K562 (cell line): ENCODE measurements at regions not wholly inside any gene's neighbourhood (a gene's known extent, or its start where the extent isn't known, plus 50 kb on each side); places are given as distances from the start of the nearest gene placed in this dataset.

ENCODE experiments used
- FOS ChIP-seq: IDR thresholded peaks from 3 replicates; pipeline ENCODE4 v1.6.1; 2011; ENCODE audit not compliant: insufficient read length; ENCODE audit errors: extremely low read depth
- JUNB ChIP-seq: fragments of 450-650 bp; formaldehyde crosslinking; conservative IDR thresholded peaks from 2 replicates; pipeline ENCODE4 v1.4.0; 2020; ENCODE audit warnings: mild to moderate bottlenecking
- KDM1A ChIP-seq, 2 experiments: fragments of 450-650 bp; IDR thresholded peaks; 2 replicates each; pipeline ENCODE4 v1.6.1; 2016; ENCODE audit warnings: mild to moderate bottlenecking in 2 of 2
- MTA1 ChIP-seq: fragments of 450-650 bp; IDR thresholded peaks from 2 replicates; pipeline ENCODE4 v1.6.1; 2017; ENCODE audit warnings: borderline replicate concordance
- SAP30 ChIP-seq: fragments of 200-600 bp; sonication (generic); IDR thresholded peaks from 2 replicates; pipeline ENCODE4 v1.6.1; 2012; ENCODE audit warnings: borderline replicate concordance, low read depth, mild to moderate bottlenecking, moderate library complexity, low read length, control low read depth, inconsistent platforms; ENCODE audit not compliant: insufficient read depth, poor library complexity, severe bottlenecking
- ZFP30 ChIP-seq: fragments of 250-450 bp; sonication (Bioruptor Pico); IDR thresholded peaks from 2 replicates; pipeline ENCODE4 v1.8.0; 2022; ENCODE audit warnings: moderate library complexity, mild to moderate bottlenecking, inconsistent platforms, borderline replicate concordance
- ZNF217 ChIP-seq: sonication (generic); formaldehyde crosslinking; IDR thresholded peaks from 2 replicates; pipeline ENCODE4 v1.8.0; 2022; ENCODE audit warnings: mild to moderate bottlenecking, missing genetic modification reagents
- ZNF444 ChIP-seq: fragments of 250-450 bp; sonication (Bioruptor Pico); IDR thresholded peaks from 2 replicates; pipeline ENCODE4 v1.4.0; 2020; ENCODE audit warnings: mild to moderate bottlenecking, moderate library complexity
- ZNF57 ChIP-seq: fragments of 450-650 bp; formaldehyde crosslinking; IDR thresholded peaks from 2 replicates; pipeline ENCODE4 v1.4.0; 2020; ENCODE audit warnings: mild to moderate bottlenecking, moderate library complexity
- ZNF764 ChIP-seq: fragments of 250-450 bp; sonication (Bioruptor Pico); IDR thresholded peaks from 2 replicates; pipeline ENCODE4 v1.4.0; 2020; ENCODE audit warnings: low read depth, mild to moderate bottlenecking, moderate library complexity
- TF ChIP-seq, protein P1 (sequence below): fragments of 250-450 bp; sonication (Bioruptor Pico); IDR thresholded peaks from 2 replicates; pipeline ENCODE4 v1.5.0; 2022; ENCODE audit warnings: mild to moderate bottlenecking
- TF ChIP-seq, protein P2 (sequence below): fragments of 450-650 bp; formaldehyde crosslinking; IDR thresholded peaks from 2 replicates; pipeline ENCODE4 v1.4.0; 2020; ENCODE audit warnings: mild to moderate bottlenecking, moderate library complexity

DNA sequence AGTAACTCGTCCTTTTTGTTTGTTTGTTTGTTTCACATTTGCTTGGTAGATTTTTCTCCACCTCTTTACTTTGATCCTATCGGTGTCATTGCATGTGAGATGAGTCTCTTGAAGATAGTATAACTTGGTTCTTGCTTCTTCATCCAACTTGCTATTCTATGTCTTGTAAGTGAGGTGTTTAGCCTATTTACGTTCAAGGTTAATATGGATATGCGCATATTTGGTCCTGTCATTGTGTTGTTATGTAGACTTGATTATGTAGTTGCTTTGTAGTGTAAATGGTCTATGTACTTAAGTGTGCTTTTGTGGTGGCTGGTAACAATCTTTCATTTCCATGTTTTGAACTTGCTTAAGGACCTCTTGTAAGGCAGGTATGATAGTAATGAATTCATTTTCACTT lies 192.8 kb upstream of the MAGI2 start (continued):
- no peak for TF ChIP-seq ZNF444 (CRISPR knock-in tag)
- no peak for TF ChIP-seq MTA1
- no peak for TF ChIP-seq ZNF764 (CRISPR knock-in tag)
- TF ChIP-seq KDM1A (IDR thresholded peaks at IDR 0.05): no peak
- TF ChIP-seq SAP30: no peak
- no peak for TF ChIP-seq ZNF217
- no peak for TF ChIP-seq FOS
- no peak for TF ChIP-seq ZFP30
- TF ChIP-seq JUNB (CRISPR knock-in tag): no peak
- TF ChIP-seq, protein P1, sequence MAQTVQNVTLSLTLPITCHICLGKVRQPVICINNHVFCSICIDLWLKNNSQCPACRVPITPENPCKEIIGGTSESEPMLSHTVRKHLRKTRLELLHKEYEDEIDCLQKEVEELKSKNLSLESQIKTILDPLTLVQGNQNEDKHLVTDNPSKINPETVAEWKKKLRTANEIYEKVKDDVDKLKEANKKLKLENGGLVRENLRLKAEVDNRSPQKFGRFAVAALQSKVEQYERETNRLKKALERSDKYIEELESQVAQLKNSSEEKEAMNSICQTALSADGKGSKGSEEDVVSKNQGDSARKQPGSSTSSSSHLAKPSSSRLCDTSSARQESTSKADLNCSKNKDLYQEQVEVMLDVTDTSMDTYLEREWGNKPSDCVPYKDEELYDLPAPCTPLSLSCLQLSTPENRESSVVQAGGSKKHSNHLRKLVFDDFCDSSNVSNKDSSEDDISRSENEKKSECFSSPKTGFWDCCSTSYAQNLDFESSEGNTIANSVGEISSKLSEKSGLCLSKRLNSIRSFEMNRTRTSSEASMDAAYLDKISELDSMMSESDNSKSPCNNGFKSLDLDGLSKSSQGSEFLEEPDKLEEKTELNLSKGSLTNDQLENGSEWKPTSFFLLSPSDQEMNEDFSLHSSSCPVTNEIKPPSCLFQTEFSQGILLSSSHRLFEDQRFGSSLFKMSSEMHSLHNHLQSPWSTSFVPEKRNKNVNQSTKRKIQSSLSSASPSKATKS (CRISPR knock-in tag): no peak
- TF ChIP-seq ZNF57 (CRISPR knock-in tag): no peak
- TF ChIP-seq, protein P2, sequence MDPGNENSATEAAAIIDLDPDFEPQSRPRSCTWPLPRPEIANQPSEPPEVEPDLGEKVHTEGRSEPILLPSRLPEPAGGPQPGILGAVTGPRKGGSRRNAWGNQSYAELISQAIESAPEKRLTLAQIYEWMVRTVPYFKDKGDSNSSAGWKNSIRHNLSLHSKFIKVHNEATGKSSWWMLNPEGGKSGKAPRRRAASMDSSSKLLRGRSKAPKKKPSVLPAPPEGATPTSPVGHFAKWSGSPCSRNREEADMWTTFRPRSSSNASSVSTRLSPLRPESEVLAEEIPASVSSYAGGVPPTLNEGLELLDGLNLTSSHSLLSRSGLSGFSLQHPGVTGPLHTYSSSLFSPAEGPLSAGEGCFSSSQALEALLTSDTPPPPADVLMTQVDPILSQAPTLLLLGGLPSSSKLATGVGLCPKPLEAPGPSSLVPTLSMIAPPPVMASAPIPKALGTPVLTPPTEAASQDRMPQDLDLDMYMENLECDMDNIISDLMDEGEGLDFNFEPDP (CRISPR knock-in tag): no peak
